BE2C (cell line): ENCODE measurements at regions not wholly inside any gene's neighbourhood (a gene's known extent, or its start where the extent isn't known, plus 50 kb on each side); places are given as distances from the start of the nearest gene placed in this dataset.
"Not testable (repeated sequence)": the region's sequence is repeated elsewhere in the genome, so short reads cannot be mapped to it uniquely, and the experiment has no call there.

Experiments
- DNase-seq: peaks from one replicate; pipeline ENCODE4 v3.0.0-alpha.2; 2020
- H3K27me3 ChIP-seq: fragments of 250-450 bp; sonication (Bioruptor Pico); 2 replicates; pipeline ENCODE4 v1.5.1; 2020; ENCODE audit warnings: mild to moderate bottlenecking
- H3K36me3 ChIP-seq: fragments of 250-450 bp; sonication (Bioruptor Pico); 2 replicates; pipeline ENCODE4 v1.5.1; 2020; ENCODE audit warnings: mild to moderate bottlenecking
- H3K4me1 ChIP-seq: fragments of 250-450 bp; sonication (Bioruptor Pico); 2 replicates; pipeline ENCODE4 v1.5.1; 2020
- H3K4me3 ChIP-seq: 2 replicates; pipeline ENCODE4 v1.5.1; 2011; ENCODE audit warnings: low read depth, low read length
- H3K9me3 ChIP-seq: fragments of 250-450 bp; sonication (Bioruptor Pico); 2 replicates; pipeline ENCODE4 v1.5.1; 2020
- CTCF ChIP-seq: IDR thresholded peaks from 2 replicates; pipeline ENCODE4 v1.5.1; 2012; ENCODE audit warnings: mild to moderate bottlenecking, low read depth, low read length

DNA sequence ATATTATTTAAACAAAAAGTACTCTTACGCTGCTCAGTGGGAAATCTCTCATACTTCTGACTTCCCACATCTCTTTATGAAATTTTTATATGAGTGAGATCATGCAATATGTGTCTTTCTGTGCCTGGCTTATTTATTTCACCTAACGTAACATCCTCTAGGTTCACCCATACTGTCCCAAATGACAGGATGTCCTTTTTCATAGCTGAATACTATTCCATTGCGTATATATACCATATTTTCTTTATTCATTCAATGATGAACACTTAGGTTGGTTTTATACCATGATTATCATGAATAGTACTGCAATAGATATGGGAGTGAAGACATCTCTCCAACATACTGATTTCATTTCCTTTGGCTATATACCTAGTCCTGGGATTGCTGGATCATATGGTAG is 57.8 kb upstream of the TPP2 start:
- Histone ChIP-seq H3K4me1 (no peaks in the 10 kb centered on the region), H3K36me3 (no peaks in the 10 kb centered on the region), H3K4me3 (no peak overlapping the region), H3K27me3 (no peaks in the 10 kb centered on the region), H3K9me3 (no peaks in the 10 kb centered on the region)
- DNase-seq: no peak
- TF ChIP-seq CTCF: no peak

DNA sequence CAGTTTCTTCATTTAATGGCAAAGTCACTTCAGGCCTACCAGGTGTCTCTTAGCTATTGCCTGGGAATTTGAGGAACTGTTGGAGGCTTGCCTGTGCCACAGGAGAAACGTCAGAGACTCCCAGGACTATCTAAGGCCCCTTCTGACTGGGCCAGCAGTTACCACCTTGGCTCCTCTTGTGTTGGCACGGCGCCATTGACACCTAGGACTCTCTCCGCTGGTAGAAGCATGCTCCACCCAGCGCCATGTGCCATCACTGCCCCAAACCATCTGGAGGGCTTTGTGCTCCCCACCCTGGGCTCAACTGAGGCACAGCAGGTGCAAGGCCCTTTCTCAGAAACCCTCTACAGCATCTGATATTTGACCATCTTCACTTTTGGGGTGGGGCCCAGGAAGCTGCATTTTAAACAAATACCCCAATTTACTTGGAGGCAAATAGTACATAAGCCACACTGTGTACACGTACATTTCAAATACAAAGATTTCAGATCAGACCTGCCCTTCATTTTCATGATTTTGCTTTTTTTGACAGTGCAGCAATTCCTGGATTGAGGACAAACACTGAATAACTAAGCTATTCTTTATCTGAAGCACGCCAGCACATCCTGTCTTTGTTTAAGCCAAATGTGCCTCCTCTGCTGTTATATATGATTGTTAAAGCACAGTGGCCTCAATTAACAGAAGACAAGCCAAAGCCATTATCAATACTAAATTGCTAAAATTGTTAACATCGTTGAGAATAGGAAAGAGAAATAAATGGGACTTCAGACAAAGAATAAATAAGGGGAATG is 59.9 kb upstream of the TPP2 start:
- no peaks in the 10 kb centered on the region for H3K36me3 ChIP-seq
- H3K9me3 ChIP-seq: no peaks in the 10 kb centered on the region
- no peak overlapping the region for H3K4me3 ChIP-seq
- TF ChIP-seq CTCF: no peak
- no peaks in the 10 kb centered on the region for H3K4me1 ChIP-seq
- DNase-seq: no peak
- no peaks in the 10 kb centered on the region for H3K27me3 ChIP-seq

- H3K27me3 ChIP-seq: no peaks in the 10 kb centered on the region
These were observed 60.6 kb upstream of the TPP2 start for GRCh38 chr13:102536196-102536595.

DNA sequence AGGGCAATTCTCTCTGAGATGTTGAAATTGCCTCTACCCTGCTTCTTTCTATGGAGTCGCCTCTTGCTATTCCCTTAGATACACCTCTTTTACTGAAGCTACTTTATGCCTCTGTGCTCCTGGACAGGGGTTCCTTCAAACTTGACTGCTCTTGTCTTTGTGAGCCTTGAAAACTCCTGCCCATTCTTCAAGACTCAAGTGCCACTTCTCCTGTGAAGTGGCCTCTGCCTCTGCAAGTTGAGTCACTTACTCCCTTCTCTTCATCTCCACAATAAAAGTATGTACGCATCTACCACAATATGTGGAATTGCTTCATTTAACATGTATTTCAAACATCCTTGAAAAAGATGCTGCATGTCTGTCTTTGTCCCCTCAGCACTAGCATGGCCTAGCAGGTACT is 66.0 kb upstream of the TPP2 start:
- no peaks in the 10 kb centered on the region for H3K27me3 ChIP-seq
- DNase-seq: no peak
- no peaks in the 10 kb centered on the region for H3K36me3 ChIP-seq
- no peak overlapping the region for H3K4me3 ChIP-seq
- no peaks in the 10 kb centered on the region for H3K4me1 ChIP-seq
- no peaks in the 10 kb centered on the region for H3K9me3 ChIP-seq
- no peak for TF ChIP-seq CTCF

More at GRCh38 chr13:102536196-102536595, 60.6 kb upstream of the TPP2 start:
- no peaks in the 10 kb centered on the region for H3K36me3 ChIP-seq
- H3K4me1 ChIP-seq: no peaks in the 10 kb centered on the region
- TF ChIP-seq CTCF: no peak
- H3K9me3 ChIP-seq: no peaks in the 10 kb centered on the region
- H3K4me3 ChIP-seq: no peak overlapping the region
- no peak for DNase-seq

- H3K27me3 ChIP-seq, H3K9me3 ChIP-seq, DNase-seq, H3K4me1 ChIP-seq, H3K4me3 ChIP-seq, H3K36me3 ChIP-seq: not testable (repeated sequence)
These were observed 74.5 kb upstream of the TPP2 start for GRCh38 chr13:102522251-102522650.

GRCh38 chr13:102517959-102518358 is 78.8 kb upstream of the TPP2 start:
- peaks cover 8% of the 10 kb centered on the region; the same call in 1 of the 2 replicates for H3K4me1 ChIP-seq

More at GRCh38 chr13:102517959-102518358, 78.8 kb upstream of the TPP2 start:
- no peaks in the 10 kb centered on the region for H3K27me3 ChIP-seq
- no peak overlapping the region for H3K4me3 ChIP-seq
- TF ChIP-seq CTCF: no peak
- DNase-seq: no peak
- no peaks in the 10 kb centered on the region; the same call in 1 of the 2 replicates for H3K9me3 ChIP-seq
- H3K36me3 ChIP-seq: no peaks in the 10 kb centered on the region
